ENCODE measurements at regions not wholly inside any gene's neighbourhood (a gene's known extent, or its start where the extent isn't known, plus 50 kb on each side); places are given as distances from the start of the nearest gene placed in this dataset.

DNA sequence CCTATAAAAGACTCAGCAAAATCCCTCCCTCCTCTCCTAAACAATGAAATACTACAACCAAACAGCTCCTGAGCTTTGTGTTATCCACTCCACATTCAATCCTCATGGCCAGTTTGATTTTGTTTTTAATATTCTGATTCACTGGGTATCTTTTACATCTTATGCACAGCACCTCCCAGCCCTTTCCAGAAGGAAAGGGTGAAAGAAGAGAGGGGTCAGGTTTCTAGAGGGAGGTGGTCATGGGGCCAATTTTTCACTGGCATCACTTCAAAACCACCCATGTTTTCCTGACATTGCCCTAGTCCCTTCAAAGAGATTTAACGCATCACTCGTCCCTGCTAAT lies 315.6 kb downstream of the LPIN1 start:
- TF ChIP-seq, protein P1, sequence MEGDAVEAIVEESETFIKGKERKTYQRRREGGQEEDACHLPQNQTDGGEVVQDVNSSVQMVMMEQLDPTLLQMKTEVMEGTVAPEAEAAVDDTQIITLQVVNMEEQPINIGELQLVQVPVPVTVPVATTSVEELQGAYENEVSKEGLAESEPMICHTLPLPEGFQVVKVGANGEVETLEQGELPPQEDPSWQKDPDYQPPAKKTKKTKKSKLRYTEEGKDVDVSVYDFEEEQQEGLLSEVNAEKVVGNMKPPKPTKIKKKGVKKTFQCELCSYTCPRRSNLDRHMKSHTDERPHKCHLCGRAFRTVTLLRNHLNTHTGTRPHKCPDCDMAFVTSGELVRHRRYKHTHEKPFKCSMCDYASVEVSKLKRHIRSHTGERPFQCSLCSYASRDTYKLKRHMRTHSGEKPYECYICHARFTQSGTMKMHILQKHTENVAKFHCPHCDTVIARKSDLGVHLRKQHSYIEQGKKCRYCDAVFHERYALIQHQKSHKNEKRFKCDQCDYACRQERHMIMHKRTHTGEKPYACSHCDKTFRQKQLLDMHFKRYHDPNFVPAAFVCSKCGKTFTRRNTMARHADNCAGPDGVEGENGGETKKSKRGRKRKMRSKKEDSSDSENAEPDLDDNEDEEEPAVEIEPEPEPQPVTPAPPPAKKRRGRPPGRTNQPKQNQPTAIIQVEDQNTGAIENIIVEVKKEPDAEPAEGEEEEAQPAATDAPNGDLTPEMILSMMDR (IDR thresholded peaks at IDR 0.05): no peak
- no peak for TF ChIP-seq POLR2A (IDR thresholded peaks at IDR 0.05)
